ENCODE measurements at regions not wholly inside any gene's neighbourhood (a gene's known extent, or its start where the extent isn't known, plus 50 kb on each side); places are given as distances from the start of the nearest gene placed in this dataset.

GRCh38 chr2:21710031-21710430, 586.3 kb downstream of the TDRD15 start:
- TF ChIP-seq SUZ12 (IDR thresholded peaks at IDR 0.05; ENCODE audit: extremely low read depth, insufficient read depth, insufficient read length) = no peak
- no peak for TF ChIP-seq YY1 (IDR thresholded peaks at IDR 0.05; ENCODE audit: insufficient read depth, insufficient read length)
